HG03039 (cell line): ENCODE measurements at regions not wholly inside any gene's neighbourhood (a gene's known extent, or its start where the extent isn't known, plus 50 kb on each side); places are given as distances from the start of the nearest gene placed in this dataset.

Source experiments
- ATAC-seq: cut with Tn5 transposase; IDR thresholded peaks from one replicate; pipeline ENCODE4 v1.9.1; 2021; ENCODE audit warnings: mild to moderate bottlenecking, moderate library complexity; ENCODE audit not compliant: unreplicated experiment

DNA sequence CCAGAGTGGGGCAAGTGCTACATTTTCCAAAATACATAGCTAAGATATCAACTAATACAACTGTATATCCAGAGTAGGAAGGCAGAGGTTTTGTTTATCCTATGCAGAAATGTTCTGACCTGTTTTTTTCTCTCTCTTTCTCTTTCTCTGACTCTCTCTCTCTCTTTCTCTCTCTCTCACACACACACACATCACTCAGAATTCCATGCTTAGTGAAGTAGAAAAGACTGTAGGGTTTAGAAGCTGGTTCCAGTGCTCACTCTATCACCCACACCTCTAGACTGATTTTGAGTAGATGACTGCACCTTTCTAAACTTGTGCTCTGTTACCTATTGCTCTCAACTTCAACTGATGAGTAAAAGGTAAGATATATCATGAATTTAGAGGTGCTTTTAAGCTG is 356.7 kb downstream of the LRIG3 start:
- no peak for ATAC-seq

DNA sequence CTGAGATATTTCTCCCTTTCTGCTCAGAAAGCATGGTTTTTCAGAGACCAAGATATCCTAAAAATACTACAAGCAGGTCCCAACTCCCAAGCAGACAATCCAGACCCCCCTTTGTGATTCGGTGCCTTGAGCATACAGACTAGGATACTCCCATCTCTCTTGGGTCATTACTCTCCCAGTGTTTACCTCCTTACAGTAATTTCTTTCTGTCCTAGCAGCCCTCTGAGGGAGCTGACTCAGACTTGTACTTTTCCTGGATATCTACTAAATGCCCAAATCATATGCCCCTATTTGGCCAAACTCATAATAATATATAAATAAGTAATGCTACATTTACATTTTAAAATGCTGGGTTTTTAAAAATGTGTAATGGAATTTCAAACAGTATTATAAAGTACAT is 355.6 kb downstream of the LRIG3 start:
- no peak for ATAC-seq

DNA sequence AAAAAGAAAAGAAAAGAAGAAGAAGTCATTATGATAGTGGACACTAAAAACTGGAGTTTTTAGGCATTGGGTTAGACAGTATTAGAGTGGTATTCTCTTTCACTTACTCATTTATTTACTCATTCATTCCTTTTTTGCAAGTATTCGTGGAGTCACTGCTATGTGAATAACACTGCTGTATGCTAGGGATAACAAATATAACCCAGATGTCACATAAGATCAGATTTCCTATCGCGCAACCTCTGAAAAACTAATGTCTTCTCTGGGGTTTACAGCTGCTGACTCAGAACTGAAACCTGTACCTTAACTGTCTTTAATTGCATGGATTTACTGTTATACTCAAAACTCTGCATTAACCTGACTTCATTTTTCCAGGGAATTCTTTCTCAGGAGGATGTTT is 353.7 kb downstream of the LRIG3 start:
- ATAC-seq, result no peak

DNA sequence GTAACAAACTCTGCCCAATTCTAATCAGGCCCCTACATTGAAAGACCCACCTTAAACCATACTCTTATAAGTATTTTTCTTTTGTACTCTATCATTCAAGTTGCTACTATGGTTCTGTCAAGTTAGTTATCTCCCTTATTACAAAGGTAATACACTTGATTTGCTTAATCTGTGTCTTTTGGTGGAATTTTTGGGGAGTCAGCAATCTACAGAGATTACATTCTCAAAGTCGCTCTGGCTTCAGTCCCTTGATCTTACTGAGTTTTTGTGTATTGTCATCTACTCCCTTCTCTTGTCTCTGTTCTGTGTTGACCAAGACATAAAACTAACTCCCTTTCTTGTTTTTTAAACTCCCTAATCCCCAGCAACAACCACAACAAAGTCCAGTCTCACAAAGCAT is 353.1 kb downstream of the LRIG3 start:
- no peak for ATAC-seq

DNA sequence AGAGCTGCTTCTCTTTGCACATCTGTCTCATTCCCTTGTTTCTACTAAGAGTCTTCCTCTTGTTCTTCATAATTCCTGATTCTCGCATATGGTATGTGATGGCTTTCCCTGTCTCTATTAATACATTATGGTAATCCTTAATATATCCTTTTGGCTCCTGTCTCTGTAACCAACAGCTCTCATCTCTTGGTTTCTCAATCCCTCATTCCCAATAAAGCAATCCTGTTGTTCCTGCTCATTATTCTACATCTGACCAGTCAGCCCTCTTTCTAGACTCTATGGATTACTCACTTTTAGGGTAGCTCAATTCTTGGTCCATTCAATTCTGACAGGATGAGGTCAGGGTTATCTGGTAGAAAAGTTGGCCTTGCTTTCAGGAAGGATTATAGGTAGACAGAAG is 349.9 kb downstream of the LRIG3 start:
- no peak for ATAC-seq

DNA sequence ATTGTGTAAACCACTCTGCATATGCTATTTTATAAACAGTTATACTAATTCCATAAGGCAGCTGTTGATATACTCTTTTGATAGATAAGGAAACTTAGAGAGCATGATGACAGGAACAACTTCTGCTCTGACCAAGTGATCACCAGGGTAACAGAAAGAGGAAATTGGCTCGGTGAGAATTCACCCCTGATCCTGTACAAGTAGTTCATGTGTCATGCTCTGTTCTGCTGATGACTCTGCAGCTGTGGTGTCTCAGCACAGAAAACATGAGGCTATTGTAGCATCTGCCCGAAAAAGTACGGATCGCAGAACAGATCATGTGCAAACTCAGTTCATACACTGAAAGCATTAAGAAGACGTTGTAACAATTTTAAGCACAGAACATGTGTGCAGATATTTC is 345.0 kb downstream of the LRIG3 start:
- ATAC-seq, result no peak

DNA sequence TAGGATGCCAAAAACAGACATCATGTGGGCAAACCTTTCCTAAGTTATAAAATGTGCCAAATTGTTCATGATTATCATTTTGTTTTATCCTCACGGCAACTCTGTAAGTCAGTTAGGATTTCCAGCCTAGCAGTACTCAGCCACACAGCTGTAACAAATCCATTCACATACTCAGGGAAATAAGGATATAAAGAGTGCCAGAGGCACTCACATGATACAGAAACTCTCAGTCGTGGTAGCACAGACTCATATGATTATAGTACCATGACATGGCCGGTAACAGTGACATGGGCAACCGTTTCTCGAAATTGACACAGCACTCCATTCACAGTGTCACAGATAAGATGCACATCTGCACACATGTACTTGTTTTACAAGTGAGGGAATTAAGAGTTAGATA is 344.2 kb downstream of the LRIG3 start:
- no peak for ATAC-seq

DNA sequence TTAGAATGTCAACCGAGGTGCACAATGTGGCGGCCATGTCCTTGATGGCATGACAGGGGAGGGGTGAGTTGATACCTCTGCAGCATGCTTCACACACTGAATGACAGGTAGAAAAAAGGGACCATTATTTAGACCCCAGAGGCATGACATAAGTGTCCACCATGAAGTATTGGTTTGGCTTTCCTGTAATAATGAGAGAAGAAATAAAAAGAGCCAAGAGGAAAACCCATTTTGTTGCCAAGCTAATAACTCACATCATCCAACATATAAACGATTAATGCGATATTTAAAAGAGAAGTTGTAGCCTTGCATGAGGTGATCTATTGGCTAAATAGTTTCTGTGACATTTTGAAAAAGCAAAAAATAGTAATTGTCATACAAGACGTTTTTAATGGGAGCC is 343.4 kb downstream of the LRIG3 start:
- no peak for ATAC-seq

DNA sequence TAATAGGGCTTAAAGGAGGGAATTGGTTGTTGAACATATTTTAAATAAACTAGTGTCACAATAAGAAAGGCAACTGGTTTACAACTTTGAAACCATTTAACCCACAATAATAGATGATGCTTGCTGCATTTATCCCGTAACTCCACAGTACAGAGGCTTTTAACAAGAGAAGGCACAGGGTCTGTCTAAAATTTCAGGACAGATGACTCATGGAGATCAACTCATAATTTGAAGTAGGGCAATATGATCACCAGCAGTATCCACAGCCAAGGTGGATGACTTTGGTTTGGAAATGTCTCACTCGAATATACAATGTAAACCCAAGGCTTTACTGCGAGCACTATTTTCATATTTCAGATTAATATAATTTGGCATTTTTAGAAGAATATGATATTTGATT is 340.2 kb downstream of the LRIG3 start:
- no peak for ATAC-seq

DNA sequence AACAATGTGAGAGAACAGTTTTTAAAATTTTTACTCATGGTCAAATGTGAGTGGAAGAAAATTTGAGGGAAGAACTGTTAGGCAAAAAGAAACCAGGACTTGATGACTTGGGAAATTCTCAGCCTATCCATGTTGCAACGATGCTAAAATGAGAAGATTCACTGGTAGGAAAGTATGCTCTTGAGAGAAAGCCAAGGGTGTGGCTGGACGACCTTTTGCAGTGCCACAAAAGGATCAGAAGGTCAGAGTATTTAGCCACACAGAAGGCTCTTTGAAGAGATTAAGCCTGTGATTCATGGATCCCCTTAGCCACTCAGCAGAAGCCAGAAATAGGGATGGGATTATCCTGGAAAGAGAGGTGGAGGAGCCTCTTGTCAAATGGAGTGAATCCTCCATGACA is 336.8 kb downstream of the LRIG3 start:
- ATAC-seq, result no peak

DNA sequence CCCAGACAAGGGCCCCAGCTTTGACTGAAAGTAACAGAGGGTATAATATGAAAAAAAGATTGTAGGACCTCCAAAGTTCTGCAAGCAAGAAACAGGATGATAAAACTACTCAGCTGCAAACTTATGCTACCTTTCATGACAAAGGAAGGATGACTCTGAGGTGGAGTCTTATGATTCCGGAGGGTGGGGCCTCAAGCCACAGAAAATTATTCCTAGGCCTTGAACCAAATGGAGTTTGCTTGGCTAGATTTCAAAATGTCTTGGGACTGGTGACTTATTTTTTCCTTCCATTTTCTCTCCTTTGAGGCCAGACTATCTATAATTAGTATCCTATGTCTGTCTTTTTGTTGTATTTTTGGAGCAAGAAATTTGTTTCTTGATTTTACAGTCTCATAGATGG is 336.4 kb downstream of the LRIG3 start:
- no peak for ATAC-seq

DNA sequence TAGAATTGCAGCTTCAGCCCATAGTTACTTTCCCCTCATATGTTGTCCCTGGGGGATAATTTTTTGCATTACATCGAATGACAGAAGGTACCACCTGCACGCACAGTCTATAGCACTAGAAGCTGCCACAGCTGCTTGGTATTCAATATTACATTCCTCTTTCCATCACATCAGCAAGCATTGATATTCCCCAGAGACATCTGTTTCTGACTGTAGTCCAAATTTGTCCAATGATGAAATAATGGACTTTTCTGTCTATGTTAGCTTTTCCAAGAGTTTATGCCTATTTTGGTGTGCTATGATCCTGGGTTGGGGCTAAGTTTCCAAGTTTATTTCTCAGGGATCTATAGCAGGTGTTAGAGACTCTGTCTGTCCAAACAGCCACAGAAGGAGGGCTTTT is 335.4 kb downstream of the LRIG3 start:
- ATAC-seq, result no peak

DNA sequence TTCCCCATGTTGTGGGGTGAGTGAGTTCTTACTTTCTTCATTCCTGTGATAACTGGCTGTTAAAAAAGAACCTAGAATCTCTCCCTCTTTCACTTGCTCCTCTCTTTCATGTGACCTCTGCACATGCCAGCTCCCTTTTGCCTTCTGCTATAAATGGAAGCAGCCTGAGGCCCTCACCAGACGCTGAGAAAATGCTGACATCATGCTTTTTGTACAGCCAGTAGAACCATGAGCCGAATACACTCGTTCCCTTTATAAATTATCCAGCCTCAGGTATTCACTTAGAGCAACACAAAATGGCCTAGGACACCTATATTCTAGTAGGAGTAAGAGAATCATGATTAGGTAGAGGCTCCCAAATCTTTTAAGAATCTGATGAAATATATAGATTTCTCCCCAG is 333.5 kb downstream of the LRIG3 start:
- no peak for ATAC-seq

DNA sequence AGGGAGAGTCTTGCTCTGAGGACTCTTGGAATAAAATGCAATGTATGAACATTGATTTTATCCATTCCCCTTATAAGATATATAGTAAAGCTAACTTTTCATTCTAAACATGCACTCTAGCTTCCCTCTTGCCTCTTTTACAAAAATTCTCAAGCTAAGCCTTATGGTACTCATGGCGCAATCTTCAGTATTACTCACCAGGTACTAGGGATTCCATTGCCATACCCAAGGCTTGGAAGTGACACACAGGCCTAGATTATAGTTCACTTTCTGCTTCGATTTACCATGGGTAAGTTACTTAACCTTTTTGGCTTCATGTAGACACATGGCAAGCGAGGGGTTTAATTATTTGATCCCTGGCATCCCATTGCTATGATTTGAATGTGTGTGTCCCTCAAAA is 331.5 kb downstream of the LRIG3 start:
- ATAC-seq, result no peak

DNA sequence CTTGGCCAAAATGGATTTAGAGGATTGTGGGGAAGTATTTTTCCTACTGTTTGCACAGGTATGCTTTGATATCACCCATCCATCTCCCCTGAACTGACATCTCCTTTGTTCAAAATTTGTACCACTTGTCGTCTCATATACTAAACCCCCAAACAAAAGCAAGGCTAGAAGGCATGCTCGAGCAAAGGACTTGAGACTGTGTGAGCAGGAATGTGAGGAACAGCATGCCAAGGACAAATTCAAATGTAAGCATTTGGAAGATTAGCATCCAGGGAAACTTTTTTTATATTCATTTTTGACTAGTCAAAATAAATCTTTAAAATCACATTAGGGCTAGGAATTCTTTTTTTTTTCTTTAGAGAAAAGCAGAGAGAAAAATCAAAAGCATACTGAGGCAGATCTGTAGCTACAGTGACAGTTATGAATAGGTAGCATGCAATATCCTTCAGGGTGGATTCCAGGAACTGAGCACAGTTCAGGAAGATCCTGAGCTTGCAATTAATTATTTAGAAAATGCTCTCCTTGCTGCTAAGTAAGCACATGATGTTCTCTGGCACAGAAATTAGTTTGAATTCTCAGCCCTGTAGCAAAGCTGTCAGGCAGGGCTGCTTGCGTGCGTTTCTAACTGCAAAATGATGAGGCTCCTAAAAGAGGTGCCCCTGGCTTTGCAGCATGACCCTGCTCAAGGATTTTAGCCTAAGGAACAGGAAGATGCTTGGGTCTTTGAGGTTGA is 327.7 kb downstream of the LRIG3 start:
- no peak for ATAC-seq

DNA sequence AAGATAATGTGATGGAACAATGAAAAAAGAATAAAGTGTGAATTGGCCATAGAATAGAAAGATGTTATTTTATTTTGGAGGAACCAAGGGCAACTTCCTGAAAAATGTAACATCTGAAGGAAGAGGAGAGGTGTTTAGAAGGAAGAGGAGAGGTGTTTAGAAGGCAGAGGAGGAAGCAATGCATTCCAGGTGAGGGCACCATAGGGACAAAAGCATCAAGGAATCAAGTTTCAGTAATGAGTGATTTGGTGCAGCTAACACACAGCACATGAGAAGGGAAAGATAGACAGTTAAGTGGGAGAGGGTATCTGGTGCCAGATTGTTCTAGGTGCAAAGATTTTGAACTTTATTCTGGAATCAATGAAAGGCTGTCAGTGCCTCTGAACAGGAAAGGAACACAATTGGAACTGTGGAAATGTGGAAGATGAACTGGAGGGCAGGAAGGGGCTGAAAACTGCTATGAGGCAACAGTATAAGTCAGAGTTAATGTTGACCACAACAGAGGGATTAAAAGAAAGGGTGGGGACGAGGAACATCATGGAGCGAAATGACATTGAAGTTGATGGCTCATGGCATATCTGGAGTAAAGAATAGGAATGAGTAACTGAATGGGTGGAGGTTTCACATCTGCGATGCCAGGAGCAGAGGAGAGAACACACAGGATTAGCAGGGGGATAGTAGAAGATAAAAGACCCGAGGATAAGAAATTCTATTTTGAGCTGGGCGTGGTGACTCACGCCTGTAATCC is 326.6 kb downstream of the LRIG3 start:
- ATAC-seq, result no peak

DNA sequence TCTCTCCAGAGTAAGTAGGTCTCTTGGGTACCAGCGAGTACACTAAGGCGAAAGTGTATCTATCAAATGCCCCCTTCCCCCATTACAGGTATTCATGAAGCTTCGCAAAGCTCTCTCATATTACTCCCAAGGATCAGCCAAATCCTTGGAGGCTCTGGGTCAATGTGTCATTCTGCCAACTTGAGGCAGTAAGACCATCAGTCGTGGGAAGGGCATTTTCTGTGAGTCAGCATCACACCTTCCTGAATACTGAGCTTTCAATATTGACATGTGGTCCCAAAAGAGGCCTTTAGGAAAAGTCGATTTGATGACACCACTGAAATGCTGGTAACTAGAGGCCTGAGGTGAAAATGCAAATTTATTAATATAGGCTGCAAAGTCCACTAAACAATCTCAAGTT is 323.9 kb downstream of the LRIG3 start:
- no peak for ATAC-seq

DNA sequence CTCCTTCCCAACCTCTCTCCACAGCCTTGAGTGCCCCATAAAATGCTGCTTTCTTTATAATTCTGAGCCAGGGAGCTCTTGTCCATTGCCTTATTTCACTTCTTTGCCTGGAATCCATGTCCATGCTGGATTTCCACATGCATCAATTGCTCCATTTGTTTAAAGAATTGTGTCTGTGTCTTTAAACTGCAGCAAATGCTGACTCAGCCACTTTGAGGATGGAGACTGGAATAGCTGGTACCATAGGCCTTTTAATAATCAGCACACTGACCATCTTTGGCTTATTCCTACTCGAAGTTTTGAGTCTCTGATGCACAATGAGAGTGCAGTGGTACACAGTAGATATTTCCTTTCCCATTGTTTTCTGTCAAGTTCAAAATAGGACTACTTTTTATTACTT is 318.8 kb downstream of the LRIG3 start:
- ATAC-seq, result no peak

DNA sequence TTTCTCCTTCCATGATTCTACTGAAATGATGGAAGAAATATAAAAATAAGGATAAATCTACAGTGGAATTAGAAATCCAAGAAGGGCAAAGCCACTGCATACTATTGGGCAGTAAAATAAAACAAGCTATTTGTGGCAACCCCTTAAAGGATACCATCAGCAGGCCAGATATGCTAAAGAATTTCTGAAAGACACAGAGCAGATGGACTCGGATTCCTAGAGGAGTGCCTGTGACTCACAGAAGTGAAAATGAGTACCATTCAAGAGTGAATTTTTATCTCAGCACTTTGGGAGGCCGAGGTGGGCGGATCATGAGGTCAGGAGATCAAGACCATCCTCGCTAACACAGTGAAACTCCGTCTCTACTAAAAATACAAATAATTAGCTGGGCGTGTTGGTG is 318.1 kb downstream of the LRIG3 start:
- ATAC-seq, result no peak

DNA sequence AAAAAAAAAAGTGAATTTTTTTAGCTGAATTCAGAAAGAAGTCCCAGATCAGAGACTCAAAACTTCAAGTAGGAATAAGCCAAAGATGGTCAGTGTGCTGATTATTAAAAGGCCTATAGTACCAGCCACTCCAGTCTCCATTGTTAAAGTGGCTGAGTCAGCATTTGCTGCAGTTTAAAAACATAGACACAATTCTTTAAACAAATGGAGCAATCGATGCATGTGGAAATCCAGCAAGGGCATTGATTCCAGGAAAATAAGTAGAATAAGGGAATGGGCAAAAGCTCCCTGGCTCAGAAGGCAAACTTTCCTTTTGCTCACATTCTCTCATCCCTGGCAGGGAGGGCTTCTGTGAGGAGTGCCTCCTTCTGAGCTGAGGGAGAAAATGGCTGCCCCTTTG is 317.6 kb downstream of the LRIG3 start:
- no peak for ATAC-seq

DNA sequence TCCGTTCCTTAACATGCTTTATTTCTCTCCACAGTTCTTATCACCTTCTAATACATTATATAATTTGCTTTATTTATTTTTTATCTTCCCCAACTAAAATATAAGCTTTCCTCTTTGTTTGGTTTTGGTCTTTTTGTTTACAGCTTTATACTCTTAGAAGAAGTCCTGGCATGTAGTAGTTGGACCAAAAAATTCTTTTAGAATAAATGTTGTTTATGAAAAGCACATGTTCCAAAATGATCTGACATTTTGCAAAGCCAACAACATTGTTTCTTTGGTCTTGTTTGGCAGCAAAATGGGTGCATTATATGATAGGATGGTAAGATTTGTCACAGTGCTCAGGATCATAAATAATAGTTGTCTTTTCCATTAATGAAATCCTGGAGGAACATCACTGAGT is 312.5 kb downstream of the LRIG3 start:
- no peak for ATAC-seq

DNA sequence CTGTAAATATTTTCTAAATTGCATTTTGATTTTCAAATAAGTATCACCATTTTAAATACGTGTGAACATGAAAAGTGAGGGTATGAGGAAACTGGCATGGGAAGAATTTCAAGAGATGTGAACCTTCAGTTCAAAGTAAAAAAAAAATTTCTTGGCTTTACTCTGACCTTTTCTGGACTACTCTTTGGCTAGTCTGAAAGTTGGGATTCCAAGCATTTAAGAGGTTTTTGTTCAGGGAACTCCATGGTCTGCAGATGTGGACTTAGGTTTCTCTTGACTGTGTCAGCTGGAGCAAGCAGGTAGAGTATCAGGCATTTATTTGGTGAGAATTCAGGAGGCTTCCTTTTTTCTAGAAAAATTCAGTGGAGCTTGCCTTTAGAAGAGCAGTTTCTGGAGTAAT is 311.6 kb downstream of the LRIG3 start:
- ATAC-seq, result no peak

DNA sequence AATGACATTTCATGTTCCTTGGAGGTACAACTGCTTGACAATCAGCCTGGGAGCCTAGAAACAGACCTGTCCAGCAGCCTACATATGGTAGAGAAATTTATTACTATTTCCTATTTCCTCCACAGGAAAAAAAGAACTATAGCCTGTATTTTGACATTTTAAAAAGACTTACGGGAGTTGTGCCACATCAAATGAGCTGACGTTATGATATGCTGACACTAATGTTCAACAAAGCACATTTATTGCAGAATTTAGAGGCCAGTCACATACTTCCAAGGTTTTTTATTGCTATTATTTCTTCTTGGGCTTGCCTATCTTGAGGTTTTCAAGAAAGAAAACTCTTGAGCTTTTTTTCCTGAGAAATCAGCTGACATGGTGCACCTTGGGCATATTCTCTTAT is 305.3 kb downstream of the LRIG3 start:
- no peak for ATAC-seq
